ENCODE measurements at regions not wholly inside any gene's neighbourhood (a gene's known extent, or its start where the extent isn't known, plus 50 kb on each side); places are given as distances from the start of the nearest gene placed in this dataset.

DNA sequence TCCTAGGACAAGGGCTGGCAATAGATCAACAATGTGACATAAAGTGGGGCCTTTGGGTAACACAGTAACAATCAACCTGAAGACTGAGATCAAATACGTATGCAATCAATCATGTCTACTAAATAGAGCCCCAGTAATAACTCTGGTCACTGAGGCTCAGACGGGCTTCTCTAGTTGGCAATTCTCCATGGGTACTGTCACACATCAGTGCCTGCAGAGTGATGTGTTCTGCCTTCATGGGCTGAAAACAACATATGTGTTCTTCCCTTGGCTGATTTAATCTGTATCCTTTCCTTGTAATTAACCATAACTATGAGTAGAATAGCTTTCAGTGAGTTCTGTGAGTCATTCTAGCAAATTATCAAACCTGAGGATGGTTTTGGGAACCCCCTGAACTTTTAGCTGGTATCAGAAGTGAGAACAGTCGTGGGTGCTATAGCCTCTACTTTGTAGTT, 113.6 kb downstream of the TMCO5A start:
- no CpG with 5 or more reads among the region's 3 CpGs for WGBS (ENCODE audit: extremely low coverage, insufficient coverage, low lambda C conversion rate)
- Histone ChIP-seq H4K5ac (ENCODE audit: low read length) (no peak overlapping the region), H3K4ac (ENCODE audit: low read depth, low read length) (no peak overlapping the region), H2BK120ac (ENCODE audit: low read depth, low read length) (no peak overlapping the region), H3K79me1 (ENCODE audit: low read length) (no peaks in the 10 kb centered on the region), H3K18ac (ENCODE audit: low read length) (no peak overlapping the region), H3K27ac (ENCODE audit: low read depth, low read length) (no peak overlapping the region), H3K36me3 (ENCODE audit: control insufficient read depth, insufficient read depth, low read length) (no peaks in the 10 kb centered on the region), H2BK5ac (ENCODE audit: low read length) (no peak overlapping the region), H4K8ac (ENCODE audit: low read depth, low read length) (no peak overlapping the region), H2AK5ac (ENCODE audit: low read length) (no peak overlapping the region), H3K23ac (ENCODE audit: low read length) (no peak overlapping the region), H3K4me1 (ENCODE audit: control insufficient read depth, low read depth, low read length) (no peaks in the 10 kb centered on the region), H3K56ac (ENCODE audit: low read length) (no peak overlapping the region), H3K27me3 (ENCODE audit: insufficient read depth, low read length, poor library complexity) (no peaks in the 10 kb centered on the region), H3K79me2 (ENCODE audit: control insufficient read depth, insufficient read depth, low read length) (no peaks in the 10 kb centered on the region), H3K9ac (ENCODE audit: low read length) (no peak overlapping the region), H2BK15ac (replicated peaks; ENCODE audit: low read depth) (no peak overlapping the region), H3K4me3 (ENCODE audit: low read length) (no peak overlapping the region), H3K4me2 (ENCODE audit: low read length) (no peak overlapping the region)
- no peak for DNase-seq

- no peaks in the 10 kb centered on the region for H3K4me1 ChIP-seq (ENCODE audit: control insufficient read depth, low read depth, low read length)
- no CpG with 5 or more reads among the region's 4 CpGs for WGBS (ENCODE audit: extremely low coverage, insufficient coverage, low lambda C conversion rate)
Observed at GRCh38 chr15:38049891-38050290, 115.5 kb downstream of the TMCO5A start.

GRCh38 chr15:38050529-38051448, 116.3 kb downstream of the TMCO5A start:
- no peak overlapping the region for H3K18ac ChIP-seq (ENCODE audit: low read length)
- no peaks in the 10 kb centered on the region for H3K4me1 ChIP-seq (ENCODE audit: control insufficient read depth, low read depth, low read length)
- no peak overlapping the region for H4K8ac ChIP-seq (ENCODE audit: low read depth, low read length)
- no peaks in the 10 kb centered on the region for H3K79me1 ChIP-seq (ENCODE audit: low read length)
- no peaks in the 10 kb centered on the region for H3K36me3 ChIP-seq (ENCODE audit: control insufficient read depth, insufficient read depth, low read length)
- no peaks in the 10 kb centered on the region for H3K27me3 ChIP-seq (ENCODE audit: insufficient read depth, low read length, poor library complexity)
- H3K4ac ChIP-seq (ENCODE audit: low read depth, low read length): no peak overlapping the region
- no peak for DNase-seq
- no peak overlapping the region for H3K9ac ChIP-seq (ENCODE audit: low read length)
- no peak overlapping the region for H4K5ac ChIP-seq (ENCODE audit: low read length)
- no peak overlapping the region for H2BK120ac ChIP-seq (ENCODE audit: low read depth, low read length)
- no peak overlapping the region for H3K56ac ChIP-seq (ENCODE audit: low read length)
- no peak overlapping the region for H2BK5ac ChIP-seq (ENCODE audit: low read length)
- WGBS (ENCODE audit: extremely low coverage, insufficient coverage, low lambda C conversion rate): no CpG with 5 or more reads among the region's 4 CpGs
- H2AK5ac ChIP-seq (ENCODE audit: low read length): no peak overlapping the region
- no peak overlapping the region for H3K4me2 ChIP-seq (ENCODE audit: low read length)
- no peak overlapping the region for H3K4me3 ChIP-seq (ENCODE audit: low read length)
- H2BK15ac ChIP-seq (replicated peaks; ENCODE audit: low read depth): no peak overlapping the region
- H3K79me2 ChIP-seq (ENCODE audit: control insufficient read depth, insufficient read depth, low read length): no peaks in the 10 kb centered on the region
- H3K23ac ChIP-seq (ENCODE audit: low read length): no peak overlapping the region
- H3K27ac ChIP-seq (ENCODE audit: low read depth, low read length): no peak overlapping the region

More at GRCh38 chr15:38049891-38050290, 115.5 kb downstream of the TMCO5A start:
- Histone ChIP-seq H2BK5ac (ENCODE audit: low read length) (no peak overlapping the region), H3K18ac (ENCODE audit: low read length) (no peak overlapping the region), H2AK5ac (ENCODE audit: low read length) (no peak overlapping the region), H2BK120ac (ENCODE audit: low read depth, low read length) (no peak overlapping the region), H3K23ac (ENCODE audit: low read length) (no peak overlapping the region), H3K79me2 (ENCODE audit: control insufficient read depth, insufficient read depth, low read length) (no peaks in the 10 kb centered on the region), H3K9ac (ENCODE audit: low read length) (no peak overlapping the region), H3K27ac (ENCODE audit: low read depth, low read length) (no peak overlapping the region), H3K4me3 (ENCODE audit: low read length) (no peak overlapping the region), H3K79me1 (ENCODE audit: low read length) (no peaks in the 10 kb centered on the region), H3K4ac (ENCODE audit: low read depth, low read length) (no peak overlapping the region), H3K36me3 (ENCODE audit: control insufficient read depth, insufficient read depth, low read length) (no peaks in the 10 kb centered on the region), H4K8ac (ENCODE audit: low read depth, low read length) (no peak overlapping the region), H4K5ac (ENCODE audit: low read length) (no peak overlapping the region), H2BK15ac (replicated peaks; ENCODE audit: low read depth) (no peak overlapping the region), H3K56ac (ENCODE audit: low read length) (no peak overlapping the region), H3K4me2 (ENCODE audit: low read length) (no peak overlapping the region), H3K27me3 (ENCODE audit: insufficient read depth, low read length, poor library complexity) (no peaks in the 10 kb centered on the region)
- DNase-seq: no peak

- no peak overlapping the region for H3K27ac ChIP-seq (ENCODE audit: low read depth, low read length)
- no peak overlapping the region for H2BK5ac ChIP-seq (ENCODE audit: low read length)
- no peak overlapping the region for H3K23ac ChIP-seq (ENCODE audit: low read length)
- H3K4ac ChIP-seq (ENCODE audit: low read depth, low read length): no peak overlapping the region
- no peak overlapping the region for H3K9ac ChIP-seq (ENCODE audit: low read length)
- no peak overlapping the region for H4K8ac ChIP-seq (ENCODE audit: low read depth, low read length)
- H3K56ac ChIP-seq (ENCODE audit: low read length): no peak overlapping the region
- H3K79me1 ChIP-seq (ENCODE audit: low read length): no peaks in the 10 kb centered on the region
- H3K18ac ChIP-seq (ENCODE audit: low read length): no peak overlapping the region
- no peak overlapping the region for H4K5ac ChIP-seq (ENCODE audit: low read length)
- no peak overlapping the region for H3K4me2 ChIP-seq (ENCODE audit: low read length)
- H3K4me1 ChIP-seq (ENCODE audit: control insufficient read depth, low read depth, low read length): no peaks in the 10 kb centered on the region
- H3K79me2 ChIP-seq (ENCODE audit: control insufficient read depth, insufficient read depth, low read length): no peaks in the 10 kb centered on the region
- H3K27me3 ChIP-seq (ENCODE audit: insufficient read depth, low read length, poor library complexity): no peaks in the 10 kb centered on the region
- H2BK120ac ChIP-seq (ENCODE audit: low read depth, low read length): no peak overlapping the region
- H2BK15ac ChIP-seq (replicated peaks; ENCODE audit: low read depth): no peak overlapping the region
- no peak overlapping the region for H3K4me3 ChIP-seq (ENCODE audit: low read length)
- WGBS (ENCODE audit: extremely low coverage, insufficient coverage, low lambda C conversion rate): no CpG with 5 or more reads among the region's 2 CpGs
- DNase-seq: no peak
- H3K36me3 ChIP-seq (ENCODE audit: control insufficient read depth, insufficient read depth, low read length): no peaks in the 10 kb centered on the region
- H2AK5ac ChIP-seq (ENCODE audit: low read length): no peak overlapping the region
Observed at GRCh38 chr15:38053205-38053604, 118.8 kb downstream of the TMCO5A start.

DNA sequence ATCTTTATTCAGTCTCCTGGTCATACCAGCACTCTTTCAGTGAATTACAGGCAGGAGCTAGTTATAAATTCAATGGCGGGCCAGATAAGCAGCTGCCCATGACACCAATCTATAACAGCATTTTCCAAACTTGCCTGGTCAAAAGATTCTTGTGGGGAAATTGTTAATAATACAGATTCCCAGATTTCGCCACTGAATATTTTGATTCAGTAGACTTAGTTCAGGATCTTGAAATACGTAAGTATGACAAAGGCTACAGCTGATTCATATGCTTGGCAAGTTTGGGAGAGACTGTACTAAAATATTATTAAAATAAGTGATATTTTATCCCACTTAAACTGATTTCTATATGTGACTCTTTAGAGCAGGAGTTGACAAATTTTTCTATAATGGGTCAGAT, 119.3 kb downstream of the TMCO5A start:
- Histone ChIP-seq H3K4me1 (ENCODE audit: control insufficient read depth, low read depth, low read length) (no peaks in the 10 kb centered on the region), H3K36me3 (ENCODE audit: control insufficient read depth, insufficient read depth, low read length) (no peaks in the 10 kb centered on the region), H3K4me2 (ENCODE audit: low read length) (no peak overlapping the region), H3K79me1 (ENCODE audit: low read length) (no peaks in the 10 kb centered on the region), H3K56ac (ENCODE audit: low read length) (no peak overlapping the region), H3K4me3 (ENCODE audit: low read length) (no peak overlapping the region), H2BK5ac (ENCODE audit: low read length) (no peak overlapping the region), H2BK120ac (ENCODE audit: low read depth, low read length) (no peak overlapping the region), H3K23ac (ENCODE audit: low read length) (no peak overlapping the region), H3K79me2 (ENCODE audit: control insufficient read depth, insufficient read depth, low read length) (no peaks in the 10 kb centered on the region), H3K27ac (ENCODE audit: low read depth, low read length) (no peak overlapping the region), H3K4ac (ENCODE audit: low read depth, low read length) (no peak overlapping the region), H3K9ac (ENCODE audit: low read length) (no peak overlapping the region), H2BK15ac (replicated peaks; ENCODE audit: low read depth) (no peak overlapping the region), H4K8ac (ENCODE audit: low read depth, low read length) (no peak overlapping the region), H2AK5ac (ENCODE audit: low read length) (no peak overlapping the region), H3K18ac (ENCODE audit: low read length) (no peak overlapping the region), H4K5ac (ENCODE audit: low read length) (no peak overlapping the region), H3K27me3 (ENCODE audit: insufficient read depth, low read length, poor library complexity) (no peaks in the 10 kb centered on the region)
- no peak for DNase-seq
- WGBS (ENCODE audit: extremely low coverage, insufficient coverage, low lambda C conversion rate): no CpG with 5 or more reads among the region's 3 CpGs

- Histone ChIP-seq H3K4me2 (ENCODE audit: low read length) (no peak overlapping the region), H2BK120ac (ENCODE audit: low read depth, low read length) (no peak overlapping the region), H4K8ac (ENCODE audit: low read depth, low read length) (no peak overlapping the region), H3K56ac (ENCODE audit: low read length) (no peak overlapping the region), H2AK5ac (ENCODE audit: low read length) (no peak overlapping the region), H3K18ac (ENCODE audit: low read length) (no peak overlapping the region), H3K4ac (ENCODE audit: low read depth, low read length) (no peak overlapping the region), H3K36me3 (ENCODE audit: control insufficient read depth, insufficient read depth, low read length) (no peaks in the 10 kb centered on the region), H4K5ac (ENCODE audit: low read length) (no peak overlapping the region), H3K4me3 (ENCODE audit: low read length) (no peak overlapping the region), H3K79me2 (ENCODE audit: control insufficient read depth, insufficient read depth, low read length) (no peaks in the 10 kb centered on the region), H3K4me1 (ENCODE audit: control insufficient read depth, low read depth, low read length) (no peaks in the 10 kb centered on the region), H3K79me1 (ENCODE audit: low read length) (no peaks in the 10 kb centered on the region), H2BK15ac (replicated peaks; ENCODE audit: low read depth) (no peak overlapping the region), H3K23ac (ENCODE audit: low read length) (no peak overlapping the region), H3K27me3 (ENCODE audit: insufficient read depth, low read length, poor library complexity) (no peaks in the 10 kb centered on the region), H3K27ac (ENCODE audit: low read depth, low read length) (no peak overlapping the region), H3K9ac (ENCODE audit: low read length) (no peak overlapping the region), H2BK5ac (ENCODE audit: low read length) (no peak overlapping the region)
- DNase-seq: no peak
Observed at GRCh38 chr15:38054488-38054887, 120.0 kb downstream of the TMCO5A start.

All from mesendoderm (in vitro differentiated cells).